Activated B cell treated with CpG ODN at 0.5 μM for 24 hours (primary cell): ENCODE measurements at regions not wholly inside any gene's neighbourhood (a gene's known extent, or its start where the extent isn't known, plus 50 kb on each side); places are given as distances from the start of the nearest gene placed in this dataset.
"Not testable (repeated sequence)": the region's sequence is repeated elsewhere in the genome, so short reads cannot be mapped to it uniquely, and the experiment has no call there.

Experiments used
- ATAC-seq: fragments of 200-7000 bp; cut with Tn5 transposase; one replicate; pipeline ENCODE4 v1.10.0; 2021; ENCODE audit warnings: low read depth, mild to moderate bottlenecking, moderate library complexity
- CTCF ChIA-PET: fragments of 350-600 bp; sonication (Branson Sonifier 250); formaldehyde crosslinking; loops from one replicate; lab custom pipeline; 2021; ENCODE audit warnings: antibody characterized with exemption; lab: Charles Lee
- POLR2A ChIA-PET: fragments of 350-600 bp; sonication (Branson Sonifier 250); formaldehyde crosslinking; loops from one replicate; lab custom pipeline; 2021; ENCODE audit warnings: antibody characterized with exemption; lab: Charles Lee
- DNase-seq: peaks from one replicate; pipeline ENCODE4 v3.0.0; 2022
- H3K27ac Mint-ChIP-seq: one replicate; pipeline ENCODE4 v1.8.0; 2020; ENCODE audit warnings: mixed read lengths
- H3K27me3 Mint-ChIP-seq: one replicate; pipeline ENCODE4 v1.8.0; 2021; ENCODE audit warnings: mixed read lengths
- H3K36me3 Mint-ChIP-seq: one replicate; pipeline ENCODE4 v1.8.0; 2021; ENCODE audit warnings: low read depth, mixed read lengths
- H3K4me1 Mint-ChIP-seq: one replicate; pipeline ENCODE4 v1.8.0; 2021; ENCODE audit warnings: mixed read lengths
- H3K4me3 Mint-ChIP-seq: one replicate; pipeline ENCODE4 v1.8.0; 2020; ENCODE audit warnings: mild to moderate bottlenecking, mixed read lengths
- H3K9me3 Mint-ChIP-seq: one replicate; pipeline ENCODE4 v1.8.0; 2020; ENCODE audit warnings: mixed read lengths
- CTCF ChIP-seq: fragments of 200-600 bp; IDR thresholded peaks from one replicate; pipeline ENCODE4 v1.8.0; 2022; ENCODE audit warnings: antibody characterized with exemption, mild to moderate bottlenecking
- intact Hi-C: fragments of 100-400 bp; cut with micrococcal nuclease; formaldehyde crosslinking; loops from one replicate; pipeline ENCODE4 v1.15.1; 2024

- ChIA-PET CTCF (no interaction called here), POLR2A (no interaction called here)
- H3K9me3 Mint-ChIP-seq: peaks cover 5% of the 10 kb centered on the region
- intact Hi-C loops: loop anchor here (10.0 kb wide), 1 partner anchor 75 kb away; no protein-coding TSS in a partner anchor
- no peak for TF ChIP-seq CTCF
- no peak overlapping the region for H3K27ac Mint-ChIP-seq
- no peak overlapping the region for H3K4me3 Mint-ChIP-seq
- peaks cover 8% of the 10 kb centered on the region for H3K4me1 Mint-ChIP-seq
- DNase-seq: no peak
- H3K27me3 Mint-ChIP-seq: peaks cover 8% of the 10 kb centered on the region
- ATAC-seq: no peak
- peaks cover 2% of the 10 kb centered on the region for H3K36me3 Mint-ChIP-seq
These were observed 122.0 kb downstream of the ADSS2 start for GRCh38 chr1:244329591-244330317.

- Mint-ChIP-seq H3K27me3 (peaks cover 9% of the 10 kb centered on the region), H3K4me3 (no peak overlapping the region), H3K27ac (no peak overlapping the region), H3K4me1 (peaks cover 3% of the 10 kb centered on the region), H3K9me3 (peaks cover 5% of the 10 kb centered on the region), H3K36me3 (peaks cover 2% of the 10 kb centered on the region)
- ChIA-PET CTCF (no interaction called here), POLR2A (no interaction called here)
- TF ChIP-seq CTCF: no peak
- intact Hi-C loops: no loop called here
- no peak for ATAC-seq
- DNase-seq: no peak
These were observed 121.4 kb downstream of the ADSS2 start for GRCh38 chr1:244330318-244330625.

- CTCF ChIA-PET, H3K9me3 Mint-ChIP-seq, H3K27me3 Mint-ChIP-seq, H3K4me3 Mint-ChIP-seq, ATAC-seq, H3K27ac Mint-ChIP-seq, intact Hi-C loops, H3K36me3 Mint-ChIP-seq, DNase-seq, POLR2A ChIA-PET, H3K4me1 Mint-ChIP-seq: not testable (repeated sequence)
These were observed 118.9 kb downstream of the ADSS2 start for GRCh38 chr1:244332761-244333160.

GRCh38 chr1:244334315-244334714 lies 117.4 kb downstream of the ADSS2 start:
- ATAC-seq, H3K27me3 Mint-ChIP-seq, H3K4me3 Mint-ChIP-seq, POLR2A ChIA-PET, DNase-seq, H3K4me1 Mint-ChIP-seq, H3K9me3 Mint-ChIP-seq, intact Hi-C loops, CTCF ChIA-PET, H3K36me3 Mint-ChIP-seq, H3K27ac Mint-ChIP-seq: not testable (repeated sequence)

GRCh38 chr1:244334842-244335241 lies 116.9 kb downstream of the ADSS2 start:
- H3K36me3 Mint-ChIP-seq, ATAC-seq, H3K4me1 Mint-ChIP-seq, H3K27ac Mint-ChIP-seq, H3K4me3 Mint-ChIP-seq, intact Hi-C loops, DNase-seq, POLR2A ChIA-PET, H3K27me3 Mint-ChIP-seq, CTCF ChIA-PET, H3K9me3 Mint-ChIP-seq: not testable (repeated sequence)

- ChIA-PET CTCF (no interaction called here), POLR2A (no interaction called here)
- ATAC-seq: no peak
- DNase-seq: no peak
- Mint-ChIP-seq H3K36me3 (no peaks in the 10 kb centered on the region), H3K9me3 (no peaks in the 10 kb centered on the region), H3K27me3 (peaks cover 9% of the 10 kb centered on the region), H3K27ac (no peak overlapping the region), H3K4me1 (no peaks in the 10 kb centered on the region), H3K4me3 (no peak overlapping the region)
- intact Hi-C loops: no loop called here
- no peak for TF ChIP-seq CTCF
These were observed 116.3 kb downstream of the ADSS2 start for GRCh38 chr1:244335456-244335855.
